Smooth muscle cell (in vitro differentiated cells): ENCODE measurements at regions not wholly inside any gene's neighbourhood (a gene's known extent, or its start where the extent isn't known, plus 50 kb on each side); places are given as distances from the start of the nearest gene placed in this dataset.

Experiments
- DNase-seq: peaks from one replicate; lab custom pipeline; 2025; ENCODE audit not compliant: unreplicated experiment; lab: John Stamatoyannopoulos, UW
- H2AFZ ChIP-seq: fragments of 200-600 bp; sonication (generic); 2 replicates; pipeline ENCODE4 v1.6.0; 2016; ENCODE audit warnings: antibody characterized with exemption, low read depth, mild to moderate bottlenecking
- H3F3A ChIP-seq: fragments of 200-600 bp; sonication (generic); 2 replicates; pipeline ENCODE4 v1.6.0; 2017; ENCODE audit warnings: antibody characterized with exemption, low read depth
- H3K27ac ChIP-seq: fragments of 200-600 bp; sonication (generic); 2 replicates; pipeline ENCODE4 v1.5.1; 2016; ENCODE audit warnings: low read depth, mild to moderate bottlenecking
- H3K27me3 ChIP-seq: fragments of 200-600 bp; sonication (generic); 2 replicates; pipeline ENCODE4 v1.6.1; 2016; ENCODE audit warnings: low read depth, mild to moderate bottlenecking
- H3K36me3 ChIP-seq: fragments of 200-600 bp; sonication (generic); 2 replicates; pipeline ENCODE4 v1.5.1; 2016; ENCODE audit warnings: low read depth
- H3K4me1 ChIP-seq: fragments of 200-600 bp; sonication (generic); 2 replicates; pipeline ENCODE4 v1.5.1; 2016; ENCODE audit warnings: low read depth
- H3K4me2 ChIP-seq: fragments of 200-600 bp; sonication (generic); 2 replicates; pipeline ENCODE4 v1.6.0; 2016; ENCODE audit warnings: mild to moderate bottlenecking
- H3K4me3 ChIP-seq: fragments of 200-600 bp; sonication (generic); 2 replicates; pipeline ENCODE4 v1.5.1; 2016; ENCODE audit warnings: mild to moderate bottlenecking
- H3K79me2 ChIP-seq: fragments of 200-600 bp; sonication (generic); 2 replicates; pipeline ENCODE4 v1.6.0; 2016; ENCODE audit warnings: low read depth, mild to moderate bottlenecking
- H3K9ac ChIP-seq: fragments of 200-600 bp; sonication (generic); 2 replicates; pipeline ENCODE4 v1.6.0; 2016; ENCODE audit warnings: low read depth
- H3K9me3 ChIP-seq: fragments of 200-600 bp; sonication (generic); replicated peaks from 2 replicates; pipeline ENCODE4 v1.5.1; 2016; ENCODE audit warnings: low read depth
- H4K20me1 ChIP-seq: fragments of 200-600 bp; sonication (generic); 2 replicates; pipeline ENCODE4 v1.6.0; 2016; ENCODE audit warnings: low read depth
- WGBS: methylation state at CpG from one replicate; pipeline ENCODE4 v1.1.7; 2016; ENCODE audit warnings: low lambda C conversion rate; 5-methylcytosine and 5-hydroxymethylcytosine counted together
- TF ChIP-seq, protein P1 (sequence below): fragments of 200-600 bp; sonication (generic); IDR thresholded peaks from 2 replicates; pipeline ENCODE4 v1.5.1; 2017; ENCODE audit warnings: borderline replicate concordance, mild to moderate bottlenecking, antibody characterized with exemption; ENCODE audit not compliant: insufficient read depth, poor library complexity, severe bottlenecking

GRCh38 chr11:45449036-45449601, 163.0 kb upstream of the SYT13 start:
- no peaks in the 10 kb centered on the region for H3K36me3 ChIP-seq
- TF ChIP-seq, protein P1, sequence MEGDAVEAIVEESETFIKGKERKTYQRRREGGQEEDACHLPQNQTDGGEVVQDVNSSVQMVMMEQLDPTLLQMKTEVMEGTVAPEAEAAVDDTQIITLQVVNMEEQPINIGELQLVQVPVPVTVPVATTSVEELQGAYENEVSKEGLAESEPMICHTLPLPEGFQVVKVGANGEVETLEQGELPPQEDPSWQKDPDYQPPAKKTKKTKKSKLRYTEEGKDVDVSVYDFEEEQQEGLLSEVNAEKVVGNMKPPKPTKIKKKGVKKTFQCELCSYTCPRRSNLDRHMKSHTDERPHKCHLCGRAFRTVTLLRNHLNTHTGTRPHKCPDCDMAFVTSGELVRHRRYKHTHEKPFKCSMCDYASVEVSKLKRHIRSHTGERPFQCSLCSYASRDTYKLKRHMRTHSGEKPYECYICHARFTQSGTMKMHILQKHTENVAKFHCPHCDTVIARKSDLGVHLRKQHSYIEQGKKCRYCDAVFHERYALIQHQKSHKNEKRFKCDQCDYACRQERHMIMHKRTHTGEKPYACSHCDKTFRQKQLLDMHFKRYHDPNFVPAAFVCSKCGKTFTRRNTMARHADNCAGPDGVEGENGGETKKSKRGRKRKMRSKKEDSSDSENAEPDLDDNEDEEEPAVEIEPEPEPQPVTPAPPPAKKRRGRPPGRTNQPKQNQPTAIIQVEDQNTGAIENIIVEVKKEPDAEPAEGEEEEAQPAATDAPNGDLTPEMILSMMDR, result no peak
- 74% methylated on average over 9 of the region's 9 CpGs for WGBS
- H2AFZ ChIP-seq, result no peak overlapping the region
- no peaks in the 10 kb centered on the region for H3F3A ChIP-seq
- H3K27ac ChIP-seq, result no peak overlapping the region
- H3K4me1 ChIP-seq, result no peaks in the 10 kb centered on the region
- no peaks in the 10 kb centered on the region for H4K20me1 ChIP-seq
- DNase-seq, result no peak
- H3K79me2 ChIP-seq, result no peaks in the 10 kb centered on the region
- H3K27me3 ChIP-seq, result no peaks in the 10 kb centered on the region
- no peak overlapping the region for H3K9ac ChIP-seq
- H3K4me3 ChIP-seq, result no peak overlapping the region
- no peaks in the 10 kb centered on the region for H3K9me3 ChIP-seq
- no peak overlapping the region for H3K4me2 ChIP-seq

DNA sequence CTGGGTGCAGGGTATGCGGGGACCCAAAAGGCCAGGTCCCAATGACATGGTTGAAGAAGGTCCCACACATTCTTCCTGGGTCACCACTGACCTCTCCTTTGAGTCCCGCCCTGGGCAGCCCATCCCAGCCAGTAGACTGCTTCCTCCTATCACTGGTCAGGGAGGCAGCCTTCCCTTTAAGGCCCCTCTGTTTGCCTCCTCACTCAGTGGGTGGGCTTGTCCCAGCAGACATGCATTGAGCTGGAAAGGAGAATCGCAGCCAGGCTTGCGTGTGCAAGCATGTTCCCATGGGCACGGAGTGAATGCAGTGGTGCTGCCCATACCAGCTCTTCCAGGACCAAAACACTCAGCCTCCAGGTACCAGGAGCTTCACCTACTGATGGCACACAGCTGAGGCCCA, 162.4 kb upstream of the SYT13 start:
- Histone ChIP-seq H4K20me1 (no peaks in the 10 kb centered on the region), H3K4me3 (no peak overlapping the region), H3K9ac (no peak overlapping the region), H3K79me2 (no peaks in the 10 kb centered on the region), H3K27me3 (peaks cover 3% of the 10 kb centered on the region), H2AFZ (no peak overlapping the region), H3F3A (no peaks in the 10 kb centered on the region), H3K4me1 (no peaks in the 10 kb centered on the region), H3K9me3 (no peaks in the 10 kb centered on the region), H3K4me2 (no peak overlapping the region), H3K36me3 (no peaks in the 10 kb centered on the region), H3K27ac (no peak overlapping the region)
- WGBS, result 87% methylated on average over 5 of the region's 5 CpGs
- no peak for DNase-seq
- TF ChIP-seq, protein P1, result no peak

GRCh38 chr11:45446998-45447397, 160.9 kb upstream of the SYT13 start:
- Histone ChIP-seq H3F3A (no peaks in the 10 kb centered on the region), H3K4me2 (no peak overlapping the region), H3K36me3 (no peaks in the 10 kb centered on the region), H3K27ac (no peak overlapping the region), H3K27me3 (peaks cover 4% of the 10 kb centered on the region), H3K9me3 (no peaks in the 10 kb centered on the region), H4K20me1 (no peaks in the 10 kb centered on the region), H3K4me1 (no peaks in the 10 kb centered on the region), H3K9ac (no peak overlapping the region), H2AFZ (no peak overlapping the region), H3K79me2 (no peaks in the 10 kb centered on the region), H3K4me3 (no peak overlapping the region)
- TF ChIP-seq, protein P1, result no peak
- DNase-seq, result no peak
- 93% methylated on average over 8 of the region's 8 CpGs for WGBS

DNA sequence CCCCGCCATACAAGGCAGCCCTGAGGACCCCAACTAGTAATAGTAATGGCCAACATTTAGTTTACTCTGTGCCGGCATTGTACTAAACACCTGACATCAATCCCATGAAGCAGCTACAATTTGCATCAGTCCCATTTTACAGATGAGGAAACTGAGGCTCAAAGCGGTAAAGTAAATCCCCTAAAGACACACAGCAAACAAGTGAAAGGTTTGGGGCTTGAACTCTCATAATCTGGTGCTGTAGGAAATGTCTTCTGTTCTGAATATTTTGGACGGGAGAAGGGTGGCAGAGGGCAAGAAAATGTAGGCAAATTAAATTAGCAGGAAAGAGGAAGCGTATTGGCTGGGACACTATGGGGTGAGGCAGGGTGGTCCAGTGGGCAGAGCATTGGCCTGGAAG, 160.3 kb upstream of the SYT13 start:
- Histone ChIP-seq H3K4me2 (no peak overlapping the region), H3K79me2 (no peaks in the 10 kb centered on the region), H3K36me3 (no peaks in the 10 kb centered on the region), H2AFZ (no peak overlapping the region), H3K4me1 (no peaks in the 10 kb centered on the region), H3K9ac (no peak overlapping the region), H3K27me3 (peaks cover 4% of the 10 kb centered on the region), H3F3A (no peaks in the 10 kb centered on the region), H3K27ac (no peak overlapping the region), H3K4me3 (no peak overlapping the region), H3K9me3 (no peaks in the 10 kb centered on the region), H4K20me1 (no peaks in the 10 kb centered on the region)
- WGBS, result 93% methylated on average over 5 of the region's 5 CpGs
- TF ChIP-seq, protein P1, result no peak
- DNase-seq, result no peak
